GM12878 (cell line): ENCODE measurements at regions not wholly inside any gene's neighbourhood (a gene's known extent, or its start where the extent isn't known, plus 50 kb on each side); places are given as distances from the start of the nearest gene placed in this dataset.

Experiments
- ATAC-seq: fragments of 200-7000 bp; cut with Tn5 transposase; 3 replicates; pipeline ENCODE4 v1.9.1; 2020; ENCODE audit warnings: mild to moderate bottlenecking, moderate library complexity
- BruUV-seq: library from RNA; stranded (reverse); fragments of 400-500 nt; replicated peaks from 2 replicates; lab custom pipeline; 2021; lab: Mats Ljungman, UMichigan
- CTCF ChIA-PET: fragments of 300-600 bp; sonication (Branson Sonifier 250); formaldehyde crosslinking; extraction: SDS; loops from one replicate; lab custom pipeline; 2021; ENCODE audit warnings: inconsistent platforms; lab: Yijun Ruan, JAX
- POLR2A ChIA-PET: fragments of 350-600 bp; formaldehyde crosslinking; extraction: SDS; loops from one replicate; lab custom pipeline; 2021; ENCODE audit warnings: inconsistent platforms; lab: Charles Lee
- RAD21 ChIA-PET: fragments of 300-600 bp; sonication (Branson Sonifier 250); formaldehyde crosslinking; loops from one replicate; lab custom pipeline; 2023; ENCODE audit warnings: antibody characterized with exemption; ENCODE audit not compliant: unreplicated experiment; lab: Charles Lee
- SMC1A ChIA-PET: fragments of 300-600 bp; sonication (Branson Sonifier 250); formaldehyde crosslinking; loops from one replicate; lab custom pipeline; 2023; ENCODE audit not compliant: unreplicated experiment, uncharacterized antibody; lab: Charles Lee
- DNase-seq: peaks from one replicate; pipeline ENCODE4 v3.0.0-alpha.2; 2011; ENCODE audit warnings: low read depth, low spot score
- FAIRE-seq: peaks from 3 replicates; lab custom pipeline; 2011; peaks lifted over from hg19 to GRCh38; lab: Jason Lieb, UNC
- H2AFZ ChIP-seq: 2 replicates; pipeline ENCODE4 v1.6.0; 2011; ENCODE audit warnings: low read depth, low read length, control low read depth; ENCODE audit not compliant: control insufficient read depth
- H3K27ac ChIP-seq: 2 replicates; pipeline ENCODE4 v1.5.1; 2011; ENCODE audit warnings: control low read depth; ENCODE audit not compliant: control insufficient read depth, insufficient read depth
- H3K27me3 ChIP-seq, 2 experiments: replicated peaks in 1 of 2; 2 replicates each; pipeline versions ENCODE4 v1.6.0 to v1.6.1; 2011; ENCODE audit warnings: low read length in 1 of 2; ENCODE audit not compliant: control insufficient read depth in 2 of 2, insufficient read depth in 2 of 2
- H3K36me3 ChIP-seq, 2 experiments: 2 replicates each; pipeline ENCODE4 v1.5.1; 2011; ENCODE audit warnings: low read length in 1 of 2; ENCODE audit not compliant: control insufficient read depth in 2 of 2, insufficient read depth in 2 of 2
- H3K4me1 ChIP-seq: 2 replicates; pipeline ENCODE4 v1.6.1; 2011; ENCODE audit warnings: mild to moderate bottlenecking, low read length, moderate library complexity, mixed read lengths; ENCODE audit not compliant: control insufficient read depth, insufficient read depth
- H3K4me2 ChIP-seq: 2 replicates; pipeline ENCODE4 v1.6.0; 2011; ENCODE audit warnings: control low read depth; ENCODE audit not compliant: control insufficient read depth, insufficient read depth
- H3K4me3 ChIP-seq: fragments of 200-600 bp; sonication (generic); 2 replicates; pipeline ENCODE4 v1.5.1; 2016
- H3K79me2 ChIP-seq: 2 replicates; pipeline ENCODE4 v1.6.0; 2011; ENCODE audit warnings: low read length; ENCODE audit not compliant: control insufficient read depth, insufficient read depth
- H3K9ac ChIP-seq: 2 replicates; pipeline ENCODE4 v1.8.0; 2011; ENCODE audit warnings: low read length, control low read depth, mixed read lengths; ENCODE audit not compliant: control insufficient read depth, insufficient read depth
- H3K9me3 ChIP-seq: replicated peaks from 3 replicates; pipeline ENCODE4 v1.5.1; 2011; ENCODE audit warnings: mild to moderate bottlenecking, low read length; ENCODE audit not compliant: control insufficient read depth, insufficient read depth
- H4K20me1 ChIP-seq: 2 replicates; pipeline ENCODE4 v1.6.0; 2011; ENCODE audit not compliant: control insufficient read depth, insufficient read depth
- ASH2L ChIP-seq: fragments of 300-600, 200-600 bp; sonication (generic); IDR thresholded peaks from 2 replicates; pipeline ENCODE4 v1.6.1; 2017; ENCODE audit warnings: low read depth, mild to moderate bottlenecking, borderline replicate concordance
- BCL3 ChIP-seq: IDR thresholded peaks from 2 replicates; pipeline ENCODE4 v1.6.1; 2011; ENCODE audit warnings: borderline replicate concordance, low read depth, mild to moderate bottlenecking, moderate library complexity, low read length; ENCODE audit not compliant: insufficient read depth, poor library complexity, severe bottlenecking
- CHD1 ChIP-seq: IDR thresholded peaks from 2 replicates; pipeline ENCODE4 v1.6.1; 2012; ENCODE audit warnings: low read depth, low read length, improper control_type of control experiment
- LARP7 ChIP-seq: fragments of 450-650 bp; IDR thresholded peaks from 2 replicates; pipeline ENCODE4 v1.6.1; 2017; ENCODE audit warnings: mild to moderate bottlenecking
- MEF2B ChIP-seq: fragments of 450-650 bp; IDR thresholded peaks from 2 replicates; pipeline ENCODE4 v1.6.1; 2018; ENCODE audit warnings: mild to moderate bottlenecking, moderate library complexity; ENCODE audit not compliant: partially characterized antibody, poor library complexity, severe bottlenecking
- MYC ChIP-seq: IDR thresholded peaks from 2 replicates; pipeline ENCODE4 v1.6.1; 2011; ENCODE audit warnings: mild to moderate bottlenecking, low read length, moderate library complexity, inconsistent platforms; ENCODE audit not compliant: insufficient read depth, insufficient replicate concordance, insufficient read length, severe bottlenecking
- NFYB ChIP-seq: IDR thresholded peaks from 2 replicates; pipeline ENCODE4 v1.6.1; 2011; ENCODE audit warnings: low read depth, mild to moderate bottlenecking, low read length, improper control_type of control experiment, moderate library complexity; ENCODE audit not compliant: insufficient read depth
- NKRF ChIP-seq: fragments of 450-650 bp; conservative IDR thresholded peaks from 2 replicates; pipeline ENCODE4 v1.6.1; 2017; ENCODE audit warnings: mild to moderate bottlenecking, moderate library complexity
- POLR2AphosphoS2 ChIP-seq: IDR thresholded peaks from 2 replicates; pipeline ENCODE4 v1.6.1; 2011; ENCODE audit warnings: low read depth, mild to moderate bottlenecking, low read length, improper control_type of control experiment, moderate library complexity
- POLR2AphosphoS5 ChIP-seq: IDR thresholded peaks from 2 replicates; pipeline ENCODE4 v1.6.1; 2011; ENCODE audit warnings: mild to moderate bottlenecking, low read length, inconsistent platforms
- RUNX3 ChIP-seq: IDR thresholded peaks from 2 replicates; pipeline ENCODE4 v1.6.1; 2012; ENCODE audit warnings: low read length, inconsistent platforms
- SKIL ChIP-seq: fragments of 450-650 bp; IDR thresholded peaks from 2 replicates; pipeline ENCODE4 v1.6.1; 2017; ENCODE audit warnings: mild to moderate bottlenecking, low read depth, inconsistent platforms; ENCODE audit not compliant: poor library complexity, severe bottlenecking
- SMC3 ChIP-seq: IDR thresholded peaks from 2 replicates; pipeline ENCODE4 v1.6.1; 2011; ENCODE audit warnings: low read length, improper control_type of control experiment, borderline replicate concordance
- SP1 ChIP-seq: IDR thresholded peaks from one replicate; pipeline ENCODE4 v1.6.1; 2011; ENCODE audit warnings: low read depth, low read length
- YBX1 ChIP-seq: fragments of 450-650 bp; IDR thresholded peaks from 2 replicates; pipeline ENCODE4 v1.6.1; 2016; ENCODE audit warnings: antibody characterized with exemption
- ZBED1 ChIP-seq: IDR thresholded peaks from 2 replicates; pipeline ENCODE4 v1.6.1; 2016; ENCODE audit warnings: borderline replicate concordance
- ZNF217 ChIP-seq: fragments of 450-650 bp; IDR thresholded peaks from 2 replicates; pipeline ENCODE4 v1.6.1; 2017; ENCODE audit warnings: antibody characterized with exemption, mild to moderate bottlenecking
- ZNF274 ChIP-seq: IDR thresholded peaks from one replicate; pipeline ENCODE4 v1.8.0; 2011; ENCODE audit not compliant: insufficient read length, insufficient read depth
- WGBS: methylation state at CpG from one replicate; pipeline ENCODE4 v1.1.6; 2016; ENCODE audit warnings: low lambda C conversion rate; ENCODE audit not compliant: insufficient replicate concordance, insufficient coverage; ENCODE audit errors: missing lambda C conversion rate; 5-methylcytosine and 5-hydroxymethylcytosine counted together
- in situ Hi-C: fragments of 300-500 bp; cut with MboI; formaldehyde crosslinking; loops from 9 replicates; pipeline ENCODE4 v1.14.3; 2018; ENCODE audit warnings: mixed read lengths
- intact Hi-C: fragments of 100-400 bp; cut with micrococcal nuclease; formaldehyde crosslinking; loops from one replicate; pipeline ENCODE4 v1.14.2; 2022; ENCODE audit not compliant: unreplicated experiment

- Histone ChIP-seq H3K36me3 (no peaks in the 10 kb centered on the region), H3K79me2 (no peaks in the 10 kb centered on the region), H2AFZ (no peak overlapping the region), H3K27ac (no peak overlapping the region), H3K9me3 (no peaks in the 10 kb centered on the region), H3K4me2 (no peak overlapping the region), H3K27me3 (no peaks in the 10 kb centered on the region; a peak in 1 of 4 replicates), H3K9ac (no peak overlapping the region), H3K4me3 (no peak overlapping the region), H4K20me1 (no peaks in the 10 kb centered on the region; the same call in 1 of the 2 replicates), H3K4me1 (no peaks in the 10 kb centered on the region)
- intact Hi-C loops (no loop called here), in situ Hi-C loops (no loop called here)
- ATAC-seq (no peak), DNase-seq (no peak), FAIRE-seq (no peak)
- ChIA-PET CTCF (no interaction called here), SMC1A (no interaction called here), POLR2A (no interaction called here), RAD21 (no interaction called here)
- WGBS, result 32% methylated on average over 6 of the region's 6 CpGs
- TF ChIP-seq MEF2B, result no peak
- no peak for TF ChIP-seq LARP7
- no peak for TF ChIP-seq CHD1
- TF ChIP-seq SP1, result no peak
- no peak for TF ChIP-seq YBX1
- no peak for TF ChIP-seq SKIL
- no peak for TF ChIP-seq POLR2AphosphoS2
- TF ChIP-seq RUNX3, result no peak
- TF ChIP-seq SMC3, result no peak
- TF ChIP-seq BCL3, result no peak
- TF ChIP-seq ASH2L, result no peak
- no peak for TF ChIP-seq ZNF274
- no peak for TF ChIP-seq NFYB
- no peak for TF ChIP-seq NKRF
- TF ChIP-seq ZNF217, result no peak
- TF ChIP-seq POLR2AphosphoS5, result no peak
- TF ChIP-seq ZBED1, result no peak
- TF ChIP-seq MYC, result no peak
- BruUV-seq, result no TSS peak
Measured at GRCh38 chr9:135239769-135240141, 152.3 kb downstream of the OLFM1 start.
